ENCODE measurements at regions not wholly inside any gene's neighbourhood (a gene's known extent, or its start where the extent isn't known, plus 50 kb on each side); places are given as distances from the start of the nearest gene placed in this dataset.

GRCh38 chr20:40763646-40764295 is 74.7 kb upstream of the MAFB start:
- Mint-ChIP-seq H3K36me3 (ENCODE audit: insufficient read depth) (no peaks in the 10 kb centered on the region), H3K27ac (no peak overlapping the region), H3K9me3 (ENCODE audit: low read depth) (no peaks in the 10 kb centered on the region), H3K4me3 (ENCODE audit: low read depth) (no peak overlapping the region), H3K27me3 (peaks cover 8% of the 10 kb centered on the region), H3K4me1 (ENCODE audit: low read depth) (no peaks in the 10 kb centered on the region)
- TF ChIP-seq, protein P1, sequence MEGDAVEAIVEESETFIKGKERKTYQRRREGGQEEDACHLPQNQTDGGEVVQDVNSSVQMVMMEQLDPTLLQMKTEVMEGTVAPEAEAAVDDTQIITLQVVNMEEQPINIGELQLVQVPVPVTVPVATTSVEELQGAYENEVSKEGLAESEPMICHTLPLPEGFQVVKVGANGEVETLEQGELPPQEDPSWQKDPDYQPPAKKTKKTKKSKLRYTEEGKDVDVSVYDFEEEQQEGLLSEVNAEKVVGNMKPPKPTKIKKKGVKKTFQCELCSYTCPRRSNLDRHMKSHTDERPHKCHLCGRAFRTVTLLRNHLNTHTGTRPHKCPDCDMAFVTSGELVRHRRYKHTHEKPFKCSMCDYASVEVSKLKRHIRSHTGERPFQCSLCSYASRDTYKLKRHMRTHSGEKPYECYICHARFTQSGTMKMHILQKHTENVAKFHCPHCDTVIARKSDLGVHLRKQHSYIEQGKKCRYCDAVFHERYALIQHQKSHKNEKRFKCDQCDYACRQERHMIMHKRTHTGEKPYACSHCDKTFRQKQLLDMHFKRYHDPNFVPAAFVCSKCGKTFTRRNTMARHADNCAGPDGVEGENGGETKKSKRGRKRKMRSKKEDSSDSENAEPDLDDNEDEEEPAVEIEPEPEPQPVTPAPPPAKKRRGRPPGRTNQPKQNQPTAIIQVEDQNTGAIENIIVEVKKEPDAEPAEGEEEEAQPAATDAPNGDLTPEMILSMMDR (IDR thresholded peaks at IDR 0.05; ENCODE audit: unreplicated experiment) = no peak
- no peak for DNase-seq (ENCODE audit: low spot score, unreplicated experiment)

GRCh38 chr20:40765814-40766480 is 76.9 kb upstream of the MAFB start:
- no peaks in the 10 kb centered on the region for H3K9me3 Mint-ChIP-seq (ENCODE audit: low read depth)
- TF ChIP-seq, protein P1 (IDR thresholded peaks at IDR 0.05; ENCODE audit: unreplicated experiment) = no peak
- H3K36me3 Mint-ChIP-seq (ENCODE audit: insufficient read depth) = no peaks in the 10 kb centered on the region
- H3K4me3 Mint-ChIP-seq (ENCODE audit: low read depth) = no peak overlapping the region
- no peak overlapping the region for H3K27ac Mint-ChIP-seq
- no peak for DNase-seq (ENCODE audit: low spot score, unreplicated experiment)
- no peaks in the 10 kb centered on the region for H3K4me1 Mint-ChIP-seq (ENCODE audit: low read depth)
- peaks cover 12% of the 10 kb centered on the region for H3K27me3 Mint-ChIP-seq

- DNase-seq (ENCODE audit: low spot score, unreplicated experiment) = no peak
- TF ChIP-seq, protein P1 (IDR thresholded peaks at IDR 0.05; ENCODE audit: unreplicated experiment) = no peak
- no peak overlapping the region for H3K27ac Mint-ChIP-seq
- H3K4me3 Mint-ChIP-seq (ENCODE audit: low read depth) = no peak overlapping the region
- no peaks in the 10 kb centered on the region for H3K9me3 Mint-ChIP-seq (ENCODE audit: low read depth)
- H3K4me1 Mint-ChIP-seq (ENCODE audit: low read depth) = no peaks in the 10 kb centered on the region
- H3K36me3 Mint-ChIP-seq (ENCODE audit: insufficient read depth) = no peaks in the 10 kb centered on the region
- peaks cover 17% of the 10 kb centered on the region for H3K27me3 Mint-ChIP-seq
These were observed 78.0 kb upstream of the MAFB start for GRCh38 chr20:40766790-40767614.

GRCh38 chr20:40767615-40767924 is 78.5 kb upstream of the MAFB start:
- no peak overlapping the region for H3K4me3 Mint-ChIP-seq (ENCODE audit: low read depth)
- H3K9me3 Mint-ChIP-seq (ENCODE audit: low read depth) = no peaks in the 10 kb centered on the region
- no peak overlapping the region for H3K27ac Mint-ChIP-seq
- TF ChIP-seq, protein P1 (IDR thresholded peaks at IDR 0.05; ENCODE audit: unreplicated experiment) = no peak
- no peaks in the 10 kb centered on the region for H3K36me3 Mint-ChIP-seq (ENCODE audit: insufficient read depth)
- H3K27me3 Mint-ChIP-seq = peaks cover 18% of the 10 kb centered on the region
- no peak for DNase-seq (ENCODE audit: low spot score, unreplicated experiment)
- no peaks in the 10 kb centered on the region for H3K4me1 Mint-ChIP-seq (ENCODE audit: low read depth)

GRCh38 chr20:40768105-40768504 is 79.1 kb upstream of the MAFB start:
- no peak overlapping the region for H3K4me3 Mint-ChIP-seq (ENCODE audit: low read depth)
- no peaks in the 10 kb centered on the region for H3K36me3 Mint-ChIP-seq (ENCODE audit: insufficient read depth)
- H3K27me3 Mint-ChIP-seq = peaks cover 19% of the 10 kb centered on the region
- no peak overlapping the region for H3K27ac Mint-ChIP-seq
- H3K4me1 Mint-ChIP-seq (ENCODE audit: low read depth) = no peaks in the 10 kb centered on the region
- TF ChIP-seq, protein P1 (IDR thresholded peaks at IDR 0.05; ENCODE audit: unreplicated experiment) = no peak
- no peak for DNase-seq (ENCODE audit: low spot score, unreplicated experiment)
- no peaks in the 10 kb centered on the region for H3K9me3 Mint-ChIP-seq (ENCODE audit: low read depth)
